ENCODE measurements at regions not wholly inside any gene's neighbourhood (a gene's known extent, or its start where the extent isn't known, plus 50 kb on each side); places are given as distances from the start of the nearest gene placed in this dataset.

DNA sequence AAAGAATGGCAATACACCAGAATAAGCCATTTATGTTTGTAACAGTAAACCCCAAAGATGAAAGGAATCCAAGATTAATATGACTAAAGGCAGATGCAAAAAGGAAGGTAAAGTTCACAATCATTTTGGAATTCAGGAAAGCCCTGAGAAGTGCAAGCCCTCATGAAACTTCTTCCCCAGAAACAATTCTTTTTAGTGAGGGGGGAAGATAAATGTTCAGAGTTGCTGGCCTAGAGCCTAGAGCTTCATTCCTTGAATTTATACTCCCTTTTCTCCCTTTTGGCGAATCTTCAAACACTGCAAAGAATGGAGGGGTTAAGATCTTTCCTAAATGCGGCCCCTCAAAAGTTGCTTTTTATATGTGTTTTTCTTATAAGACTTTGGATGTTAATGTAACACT is 368.8 kb downstream of the MEIS1 start:
- ChIA-PET POLR2A (no interaction called here), CTCF (no interaction called here)
- H3K4me3 Mint-ChIP-seq = no peak overlapping the region
- intact Hi-C loops (cut with micrococcal nuclease) = no loop called here
- no peak for DNase-seq
- no peaks in the 10 kb centered on the region for H3K4me1 Mint-ChIP-seq (ENCODE audit: low read depth)
- H3K9me3 Mint-ChIP-seq = no peaks in the 10 kb centered on the region
- no peaks in the 10 kb centered on the region for H3K27me3 Mint-ChIP-seq
- H3K36me3 Mint-ChIP-seq (ENCODE audit: low read depth) = no peaks in the 10 kb centered on the region
- TF ChIP-seq, protein P1, sequence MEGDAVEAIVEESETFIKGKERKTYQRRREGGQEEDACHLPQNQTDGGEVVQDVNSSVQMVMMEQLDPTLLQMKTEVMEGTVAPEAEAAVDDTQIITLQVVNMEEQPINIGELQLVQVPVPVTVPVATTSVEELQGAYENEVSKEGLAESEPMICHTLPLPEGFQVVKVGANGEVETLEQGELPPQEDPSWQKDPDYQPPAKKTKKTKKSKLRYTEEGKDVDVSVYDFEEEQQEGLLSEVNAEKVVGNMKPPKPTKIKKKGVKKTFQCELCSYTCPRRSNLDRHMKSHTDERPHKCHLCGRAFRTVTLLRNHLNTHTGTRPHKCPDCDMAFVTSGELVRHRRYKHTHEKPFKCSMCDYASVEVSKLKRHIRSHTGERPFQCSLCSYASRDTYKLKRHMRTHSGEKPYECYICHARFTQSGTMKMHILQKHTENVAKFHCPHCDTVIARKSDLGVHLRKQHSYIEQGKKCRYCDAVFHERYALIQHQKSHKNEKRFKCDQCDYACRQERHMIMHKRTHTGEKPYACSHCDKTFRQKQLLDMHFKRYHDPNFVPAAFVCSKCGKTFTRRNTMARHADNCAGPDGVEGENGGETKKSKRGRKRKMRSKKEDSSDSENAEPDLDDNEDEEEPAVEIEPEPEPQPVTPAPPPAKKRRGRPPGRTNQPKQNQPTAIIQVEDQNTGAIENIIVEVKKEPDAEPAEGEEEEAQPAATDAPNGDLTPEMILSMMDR (IDR thresholded peaks at IDR 0.05) = no peak
- no peak for ATAC-seq
- H3K27ac Mint-ChIP-seq = no peak overlapping the region

DNA sequence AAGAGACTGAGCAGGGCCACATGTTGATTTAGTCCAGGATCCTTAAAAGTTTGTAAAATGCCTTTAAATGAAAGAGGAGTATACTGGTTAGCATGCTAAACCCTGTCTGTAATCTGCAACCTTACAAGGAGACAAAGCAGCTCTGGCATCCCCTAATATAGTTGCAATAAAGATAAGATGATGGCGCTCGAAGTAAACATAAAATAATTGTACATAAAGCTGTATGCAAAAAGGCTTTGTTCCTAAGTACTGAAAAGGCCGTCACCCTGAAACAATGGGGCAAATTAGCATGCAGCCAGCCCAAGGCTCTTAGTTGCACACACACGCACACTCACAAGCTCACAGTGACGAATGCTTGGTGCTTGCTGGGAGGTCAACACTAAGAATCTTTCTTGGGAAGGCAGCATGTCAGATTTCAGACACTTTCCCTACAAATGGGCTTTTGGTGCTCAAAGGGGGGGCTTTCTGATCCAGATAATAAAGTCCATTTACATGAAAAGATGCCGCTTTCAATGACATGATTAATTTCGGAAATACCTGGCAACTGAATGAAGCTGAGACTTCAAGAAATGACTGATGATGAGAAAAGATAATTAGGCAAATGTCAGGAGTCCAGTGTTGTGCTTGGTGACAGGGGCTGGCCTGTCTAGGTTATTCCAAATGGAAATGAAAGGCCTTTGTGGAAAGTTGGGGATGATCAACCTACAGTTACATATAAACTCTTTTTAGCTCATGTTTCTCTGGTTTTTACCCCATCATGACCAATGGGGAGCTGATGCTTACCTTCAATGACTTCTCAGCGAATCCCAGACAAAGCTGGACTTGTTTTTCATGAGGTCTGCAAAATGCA is 370.3 kb downstream of the MEIS1 start:
- DNase-seq (no peak), ATAC-seq (no peak)
- Mint-ChIP-seq H3K9me3 (no peaks in the 10 kb centered on the region), H3K27ac (no peak overlapping the region), H3K4me1 (ENCODE audit: low read depth) (no peaks in the 10 kb centered on the region), H3K36me3 (ENCODE audit: low read depth) (no peaks in the 10 kb centered on the region), H3K4me3 (no peak overlapping the region), H3K27me3 (no peaks in the 10 kb centered on the region)
- TF ChIP-seq, protein P1 (IDR thresholded peaks at IDR 0.05) = no peak
- intact Hi-C loops (cut with micrococcal nuclease) = no loop called here
- ChIA-PET POLR2A (no interaction called here), CTCF (no interaction called here)

DNA sequence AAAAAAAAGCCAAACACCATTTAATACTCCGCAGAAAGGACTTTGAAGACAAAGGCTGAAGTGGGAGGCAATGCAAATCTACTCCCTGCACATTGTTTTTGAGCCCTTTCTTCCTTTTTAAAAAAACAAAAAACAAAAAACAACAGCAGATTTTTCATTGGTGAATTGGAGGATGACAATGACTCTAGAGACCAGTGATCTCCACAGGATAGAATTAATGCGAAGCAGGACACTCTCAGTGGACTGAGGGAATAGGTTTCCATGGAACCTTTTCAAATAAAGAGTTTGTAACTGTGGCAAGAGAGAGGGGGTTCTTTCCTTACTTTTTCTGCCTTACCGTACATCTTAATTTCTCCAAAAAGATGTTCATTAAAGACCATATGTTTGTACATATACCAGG is 371.0 kb downstream of the MEIS1 start:
- intact Hi-C loops (cut with micrococcal nuclease) = no loop called here
- CTCF ChIA-PET = no interaction called here
- H3K36me3 Mint-ChIP-seq (ENCODE audit: low read depth) = no peaks in the 10 kb centered on the region
- DNase-seq (no peak), ATAC-seq (no peak)
- no peak overlapping the region for H3K4me3 Mint-ChIP-seq
- POLR2A ChIA-PET = no interaction called here
- TF ChIP-seq, protein P1 (IDR thresholded peaks at IDR 0.05) = no peak
- no peaks in the 10 kb centered on the region for H3K4me1 Mint-ChIP-seq (ENCODE audit: low read depth)
- H3K27ac Mint-ChIP-seq = no peak overlapping the region
- no peaks in the 10 kb centered on the region for H3K27me3 Mint-ChIP-seq
- H3K9me3 Mint-ChIP-seq = no peaks in the 10 kb centered on the region

DNA sequence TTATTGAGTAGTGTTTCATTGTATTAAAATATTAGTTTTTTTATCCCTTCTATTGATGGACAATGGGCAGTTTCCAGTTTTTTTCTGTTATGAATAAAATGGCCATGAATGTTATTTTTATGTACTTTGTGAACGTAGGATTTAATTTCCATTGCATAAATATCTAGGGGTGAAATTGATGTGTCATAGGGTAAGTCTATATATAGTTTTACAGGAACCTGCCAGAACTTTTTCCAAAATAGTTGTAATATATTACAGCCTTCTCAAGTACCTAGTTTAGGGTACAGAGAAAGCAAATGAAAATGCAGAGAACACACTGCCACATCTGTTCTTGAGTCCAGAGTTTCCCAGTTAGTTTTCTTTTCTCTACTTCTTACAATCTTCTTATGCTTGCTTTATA is 378.6 kb downstream of the MEIS1 start:
- intact Hi-C loops (cut with micrococcal nuclease) = no loop called here
- ChIA-PET CTCF (no interaction called here), POLR2A (no interaction called here)
- H3K27me3 Mint-ChIP-seq = no peaks in the 10 kb centered on the region
- H3K4me3 Mint-ChIP-seq = no peak overlapping the region
- no peak for DNase-seq
- no peaks in the 10 kb centered on the region for H3K4me1 Mint-ChIP-seq (ENCODE audit: low read depth)
- no peak for ATAC-seq
- no peak overlapping the region for H3K27ac Mint-ChIP-seq
- no peaks in the 10 kb centered on the region for H3K9me3 Mint-ChIP-seq
- TF ChIP-seq, protein P1 (IDR thresholded peaks at IDR 0.05) = no peak
- no peaks in the 10 kb centered on the region for H3K36me3 Mint-ChIP-seq (ENCODE audit: low read depth)

DNA sequence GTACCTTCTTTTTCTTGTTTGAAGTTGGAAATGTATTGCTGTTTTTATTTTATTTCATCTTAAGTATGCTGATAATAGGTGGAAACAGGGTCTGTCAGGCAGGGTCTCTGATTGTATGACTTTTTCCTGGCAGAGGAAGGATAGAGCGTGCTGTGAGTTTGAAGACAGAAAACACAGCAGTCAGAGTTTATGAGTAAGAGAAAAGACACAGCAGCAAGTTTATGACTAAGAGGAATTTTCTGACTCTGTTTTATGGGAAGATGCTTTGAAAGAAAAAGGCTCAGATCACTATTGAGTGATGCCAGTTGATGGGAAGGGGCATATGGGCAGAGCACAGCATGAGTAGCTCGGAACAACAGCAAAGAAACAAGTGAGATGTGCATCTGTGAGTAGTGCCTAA is 379.1 kb downstream of the MEIS1 start:
- Mint-ChIP-seq H3K27ac (no peak overlapping the region), H3K9me3 (no peaks in the 10 kb centered on the region), H3K36me3 (ENCODE audit: low read depth) (no peaks in the 10 kb centered on the region), H3K27me3 (no peaks in the 10 kb centered on the region), H3K4me3 (no peak overlapping the region), H3K4me1 (ENCODE audit: low read depth) (no peaks in the 10 kb centered on the region)
- CTCF ChIA-PET = no interaction called here
- TF ChIP-seq, protein P1 (IDR thresholded peaks at IDR 0.05) = no peak
- POLR2A ChIA-PET = no interaction called here
- no peak for DNase-seq
- intact Hi-C loops (cut with micrococcal nuclease) = no loop called here
- no peak for ATAC-seq

All from activated CD8-positive, alpha-beta T cell treated with anti-CD3 and anti-CD28 coated beads for 36 hours (primary cell).